Naive thymus-derived CD4-positive, alpha-beta T cell (primary cell): ENCODE measurements at regions not wholly inside any gene's neighbourhood (a gene's known extent, or its start where the extent isn't known, plus 50 kb on each side); places are given as distances from the start of the nearest gene placed in this dataset.
"Not testable (repeated sequence)": the region's sequence is repeated elsewhere in the genome, so short reads cannot be mapped to it uniquely, and the experiment has no call there.

Source experiments
- ATAC-seq: fragments of 150-1000 bp; cut with Tn5 transposase; 2 replicates; pipeline ENCODE4 v1.10.0; 2021; ENCODE audit warnings: mild to moderate bottlenecking, moderate library complexity
- CTCF ChIA-PET: fragments of 350-600 bp; sonication (Branson Sonifier 250); formaldehyde crosslinking; loops from one replicate; lab custom pipeline; 2021; ENCODE audit warnings: antibody characterized with exemption; lab: Charles Lee
- POLR2A ChIA-PET: fragments of 350-600 bp; sonication (Branson Sonifier 250); formaldehyde crosslinking; loops from one replicate; lab custom pipeline; 2021; ENCODE audit warnings: antibody characterized with exemption, inconsistent platforms; lab: Charles Lee
- DNase-seq, 9 donors: peaks; one replicate each; pipeline versions ENCODE4 v3.0.0 to v3.0.0-alpha.2; 2020 to 2022; ENCODE audit warnings: mixed read lengths in 1 of 9
- H3K27ac ChIP-seq: one replicate; pipeline ENCODE4 v1.7.0; 2013; ENCODE audit warnings: mild to moderate bottlenecking, low read depth, low read length, moderate library complexity
- H3K27me3 ChIP-seq, 2 donors: one replicate each; pipeline ENCODE4 v1.7.0; 2013; ENCODE audit warnings: low read length in 2 of 2, mild to moderate bottlenecking in 2 of 2, moderate library complexity in 2 of 2; ENCODE audit not compliant: control insufficient read depth in 2 of 2, insufficient read depth in 2 of 2
- H3K36me3 ChIP-seq, 3 experiments: 1 replicate in 2 of 3; 2 replicates in 1 of 3; pipeline ENCODE4 v1.7.0; 2013; ENCODE audit warnings: low read length in 3 of 3, mild to moderate bottlenecking in 3 of 3, moderate library complexity in 1 of 3; ENCODE audit not compliant: insufficient read depth in 3 of 3, control insufficient read depth in 2 of 3
- H3K4me1 ChIP-seq, 2 donors: one replicate each; pipeline ENCODE4 v1.7.0; 2013; ENCODE audit warnings: low read length in 2 of 2, mild to moderate bottlenecking in 2 of 2, moderate library complexity in 1 of 2; ENCODE audit not compliant: control insufficient read depth in 2 of 2, insufficient read depth in 2 of 2
- H3K4me3 ChIP-seq: 2 replicates; pipeline ENCODE4 v1.7.0; 2013; ENCODE audit warnings: mild to moderate bottlenecking, low read length
- H3K9me3 ChIP-seq, 3 experiments: 1 replicate in 2 of 3; 2 replicates in 1 of 3; pipeline ENCODE4 v1.7.0; 2013; ENCODE audit warnings: low read length in 3 of 3; ENCODE audit not compliant: control insufficient read depth in 2 of 3
- H3K27ac Mint-ChIP-seq, 9 donors: one replicate each; pipeline ENCODE4 v1.8.0; 2020 to 2022; ENCODE audit warnings: mixed read lengths in 9 of 9, mild to moderate bottlenecking in 8 of 9, moderate library complexity in 5 of 9, inconsistent platforms in 2 of 9
- H3K27me3 Mint-ChIP-seq, 5 donors: one replicate each; pipeline ENCODE4 v1.8.0; 2021 to 2022; ENCODE audit warnings: mixed read lengths in 5 of 5, mild to moderate bottlenecking in 1 of 5
- H3K36me3 Mint-ChIP-seq, 5 donors: one replicate each; pipeline ENCODE4 v1.8.0; 2020 to 2022; ENCODE audit warnings: mixed read lengths in 5 of 5, mild to moderate bottlenecking in 3 of 5, inconsistent platforms in 1 of 5
- H3K4me1 Mint-ChIP-seq, 7 donors: one replicate each; pipeline ENCODE4 v1.8.0; 2020 to 2022; ENCODE audit warnings: mixed read lengths in 7 of 7, mild to moderate bottlenecking in 3 of 7, inconsistent platforms in 1 of 7
- H3K4me3 Mint-ChIP-seq, 10 donors: one replicate each; pipeline ENCODE4 v1.8.0; 2020 to 2022; ENCODE audit warnings: mild to moderate bottlenecking in 10 of 10, mixed read lengths in 10 of 10, moderate library complexity in 6 of 10, inconsistent platforms in 2 of 10
- H3K9me3 Mint-ChIP-seq, 11 donors: one replicate each; pipeline ENCODE4 v1.8.0; 2020 to 2022; ENCODE audit warnings: mixed read lengths in 11 of 11, mild to moderate bottlenecking in 4 of 11, inconsistent platforms in 1 of 11, moderate library complexity in 1 of 11
- intact Hi-C, 2 donors: fragments of 100-400 bp; cut with micrococcal nuclease; formaldehyde crosslinking; loops; one replicate each; pipeline ENCODE4 v1.15.1; 2023

DNA sequence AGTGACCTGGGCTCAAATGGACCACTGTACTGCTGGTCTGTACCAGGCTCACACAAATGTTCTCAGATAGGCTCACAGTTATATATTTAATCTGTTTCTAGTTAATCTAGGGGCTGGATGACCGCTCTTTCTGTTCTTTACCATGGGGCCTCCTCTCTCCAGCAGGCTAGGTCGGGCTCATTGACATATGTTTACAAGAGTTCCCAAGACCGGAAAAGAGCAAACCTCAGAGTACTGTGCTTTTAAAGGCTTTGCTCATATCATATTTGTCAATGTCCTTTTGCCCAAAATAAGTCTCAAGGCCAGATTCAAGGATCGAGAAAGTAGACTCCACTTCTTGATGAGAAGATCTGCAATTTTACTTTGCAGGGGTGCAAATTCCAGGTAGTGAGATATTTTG, 348.0 kb upstream of the EPHA6 start:
- CTCF ChIA-PET: no interaction called here
- Mint-ChIP-seq H3K27me3 (no peaks in the 10 kb centered on the region), H3K36me3 (no peaks in the 10 kb centered on the region), H3K27ac (no peak overlapping the region), H3K4me3 (no peak overlapping the region), H3K9me3 (peaks cover 0 to 18% (median 0%) of the 10 kb centered on the region in 11 donors), H3K4me1 (no peaks in the 10 kb centered on the region)
- no peaks in the 10 kb centered on the region for H3K4me1 ChIP-seq
- ATAC-seq (no peak), DNase-seq (no peak)
- H3K9me3 ChIP-seq: no peaks in the 10 kb centered on the region
- intact Hi-C loops: no loop called here
- no peaks in the 10 kb centered on the region for H3K36me3 ChIP-seq
- no peak overlapping the region for H3K4me3 ChIP-seq
- no peak overlapping the region for H3K27ac ChIP-seq
- H3K27me3 ChIP-seq: no peaks in the 10 kb centered on the region
- POLR2A ChIA-PET: no interaction called here

DNA sequence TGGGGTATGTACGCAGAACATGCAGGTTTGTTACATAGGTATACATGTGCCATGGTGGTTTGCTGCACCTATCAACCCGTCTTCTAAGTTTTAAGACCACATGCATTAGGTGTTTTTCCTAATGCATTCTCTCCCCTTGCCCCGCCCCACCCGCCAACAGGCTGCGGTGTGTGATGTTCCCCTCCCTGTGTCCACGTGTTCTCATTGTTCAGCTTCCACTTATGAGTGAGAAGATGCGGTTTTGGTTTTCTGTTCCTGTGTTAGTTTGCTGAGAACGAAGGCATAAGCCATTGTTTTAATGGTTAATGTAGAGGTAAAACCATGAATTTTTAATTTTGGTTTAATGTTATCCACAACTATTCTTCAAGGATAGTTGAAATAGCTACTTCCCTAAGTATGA, 346.8 kb upstream of the EPHA6 start:
- CTCF ChIA-PET: no interaction called here
- ATAC-seq (no peak), DNase-seq (no peak)
- H3K27ac ChIP-seq: no peak overlapping the region
- no peaks in the 10 kb centered on the region for H3K27me3 ChIP-seq
- no peak overlapping the region for H3K4me3 Mint-ChIP-seq
- no peak overlapping the region for H3K4me3 ChIP-seq
- peaks cover 0 to 17% (median 0%) of the 10 kb centered on the region in 11 donors for H3K9me3 Mint-ChIP-seq
- no peaks in the 10 kb centered on the region for H3K27me3 Mint-ChIP-seq
- H3K4me1 Mint-ChIP-seq: no peaks in the 10 kb centered on the region
- H3K27ac Mint-ChIP-seq: no peak overlapping the region
- intact Hi-C loops: no loop called here
- H3K9me3 ChIP-seq: no peaks in the 10 kb centered on the region
- H3K36me3 ChIP-seq: no peaks in the 10 kb centered on the region
- H3K36me3 Mint-ChIP-seq: no peaks in the 10 kb centered on the region
- H3K4me1 ChIP-seq: no peaks in the 10 kb centered on the region
- POLR2A ChIA-PET: no interaction called here

- Histone ChIP-seq H3K36me3 (no peaks in the 10 kb centered on the region), H3K9me3 (no peaks in the 10 kb centered on the region), H3K4me1 (no peaks in the 10 kb centered on the region), H3K27me3 (no peaks in the 10 kb centered on the region), H3K4me3 (no peak overlapping the region), H3K27ac (no peak overlapping the region)
- ATAC-seq: no peak
- intact Hi-C loops: no loop called here
- Mint-ChIP-seq H3K4me3 (no peak overlapping the region), H3K27ac (no peak overlapping the region), H3K9me3 (peaks cover 0 to 6% (median 0%) of the 10 kb centered on the region in 11 donors), H3K4me1 (no peaks in the 10 kb centered on the region), H3K27me3 (no peaks in the 10 kb centered on the region), H3K36me3 (no peaks in the 10 kb centered on the region)
- DNase-seq: no peak
- CTCF ChIA-PET: interaction anchor here (0.6 kb wide), 1 partner anchor 639 kb away, joined by 3 read pairs; no protein-coding TSS in a partner anchor
- POLR2A ChIA-PET: no interaction called here
Measured at GRCh38 chr3:96478496-96478895, 335.9 kb upstream of the EPHA6 start.

DNA sequence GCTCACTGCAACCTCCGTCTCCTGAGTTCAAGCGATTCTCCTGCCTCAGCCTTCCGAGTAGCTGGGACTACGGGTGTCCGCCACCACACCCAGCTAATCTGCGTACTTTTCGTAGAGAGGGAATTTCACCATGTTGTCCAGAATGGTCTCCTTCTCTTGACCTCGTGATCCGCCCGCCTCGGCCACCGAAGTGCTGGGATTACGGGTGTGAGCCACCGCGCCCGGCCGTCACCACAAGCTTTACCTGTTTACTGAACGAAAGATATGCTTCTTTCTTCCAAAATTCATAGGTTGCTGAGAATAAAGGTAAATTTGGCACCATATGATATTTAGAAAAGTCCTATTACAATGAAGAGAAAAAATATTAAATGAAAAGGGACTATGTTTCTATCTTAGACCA, 333.5 kb upstream of the EPHA6 start:
- Histone ChIP-seq H3K9me3 (no peaks in the 10 kb centered on the region), H3K4me3 (no peak overlapping the region), H3K36me3 (no peaks in the 10 kb centered on the region), H3K4me1 (no peaks in the 10 kb centered on the region), H3K27me3 (no peaks in the 10 kb centered on the region), H3K27ac (no peak overlapping the region)
- no peak for DNase-seq
- ATAC-seq: no peak
- H3K4me1 Mint-ChIP-seq: no peaks in the 10 kb centered on the region
- H3K9me3 Mint-ChIP-seq: peaks cover 0 to 8% (median 0%) of the 10 kb centered on the region in 11 donors
- no peaks in the 10 kb centered on the region for H3K27me3 Mint-ChIP-seq
- no peak overlapping the region for H3K27ac Mint-ChIP-seq
- ChIA-PET CTCF (no interaction called here), POLR2A (no interaction called here)
- intact Hi-C loops: no loop called here
- no peak overlapping the region for H3K4me3 Mint-ChIP-seq
- H3K36me3 Mint-ChIP-seq: no peaks in the 10 kb centered on the region

GRCh38 chr3:96483191-96483590, 331.2 kb upstream of the EPHA6 start:
- intact Hi-C loops, H3K27ac Mint-ChIP-seq, POLR2A ChIA-PET, H3K4me1 Mint-ChIP-seq, ATAC-seq, DNase-seq, H3K4me3 Mint-ChIP-seq, H3K27ac ChIP-seq, H3K36me3 ChIP-seq, H3K9me3 ChIP-seq, H3K4me3 ChIP-seq, H3K9me3 Mint-ChIP-seq, H3K4me1 ChIP-seq, H3K27me3 Mint-ChIP-seq, H3K36me3 Mint-ChIP-seq, CTCF ChIA-PET, H3K27me3 ChIP-seq: not testable (repeated sequence)

- intact Hi-C loops: no loop called here
- no peaks in the 10 kb centered on the region for H3K27me3 ChIP-seq
- no peak for ATAC-seq
- H3K4me3 ChIP-seq: no peak overlapping the region
- Mint-ChIP-seq H3K27me3 (no peaks in the 10 kb centered on the region), H3K9me3 (peaks cover 0 to 13% (median 0%) of the 10 kb centered on the region in 11 donors), H3K4me1 (no peaks in the 10 kb centered on the region), H3K27ac (no peak overlapping the region), H3K36me3 (no peaks in the 10 kb centered on the region), H3K4me3 (no peak overlapping the region)
- H3K9me3 ChIP-seq: no peaks in the 10 kb centered on the region
- CTCF ChIA-PET: no interaction called here
- POLR2A ChIA-PET: interaction anchor here (0.7 kb wide), 1 partner anchor 60 kb away, joined by 3 read pairs; no protein-coding TSS in a partner anchor
- H3K27ac ChIP-seq: no peak overlapping the region
- no peaks in the 10 kb centered on the region for H3K4me1 ChIP-seq
- no peaks in the 10 kb centered on the region for H3K36me3 ChIP-seq
- DNase-seq: no peak
Measured at GRCh38 chr3:96483781-96484180, 330.6 kb upstream of the EPHA6 start.

- Histone ChIP-seq H3K27ac (no peak overlapping the region), H3K4me3 (no peak overlapping the region), H3K36me3 (no peaks in the 10 kb centered on the region), H3K27me3 (no peaks in the 10 kb centered on the region), H3K4me1 (no peaks in the 10 kb centered on the region), H3K9me3 (peaks cover 0 to 9% (median 0%) of the 10 kb centered on the region in 3 experiments)
- no peak overlapping the region for H3K27ac Mint-ChIP-seq
- POLR2A ChIA-PET: no interaction called here
- CTCF ChIA-PET: no interaction called here
- H3K36me3 Mint-ChIP-seq: no peaks in the 10 kb centered on the region
- H3K4me1 Mint-ChIP-seq: no peaks in the 10 kb centered on the region
- DNase-seq (no peak), ATAC-seq (no peak)
- no peak overlapping the region for H3K4me3 Mint-ChIP-seq
- H3K9me3 Mint-ChIP-seq: peaks cover 4 to 34% (median 6%) of the 10 kb centered on the region in 11 donors
- no peaks in the 10 kb centered on the region for H3K27me3 Mint-ChIP-seq
- intact Hi-C loops: no loop called here
Measured at GRCh38 chr3:96488708-96489107, 325.7 kb upstream of the EPHA6 start.
